ENCODE measurements at regions not wholly inside any gene's neighbourhood (a gene's known extent, or its start where the extent isn't known, plus 50 kb on each side); places are given as distances from the start of the nearest gene placed in this dataset.

DNA sequence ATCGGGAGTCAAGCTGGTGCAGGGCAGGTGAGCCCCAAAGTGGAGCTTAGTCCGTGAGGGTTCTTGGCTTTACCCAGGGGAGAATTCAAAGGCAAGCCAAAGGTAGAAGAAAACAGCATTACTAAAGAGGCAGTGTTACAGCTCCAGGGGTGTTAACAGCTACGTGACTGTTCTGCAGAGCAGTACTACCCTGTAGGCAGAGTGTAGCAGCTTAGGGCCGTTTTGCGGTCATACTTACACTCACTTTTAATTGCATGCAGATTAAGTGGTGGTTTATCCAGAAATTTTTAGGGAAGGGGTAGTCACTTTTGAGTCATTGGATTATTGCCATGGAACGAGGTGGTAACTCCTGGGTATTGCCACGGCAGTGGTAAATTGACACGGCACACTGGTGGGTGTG, 482.2 kb downstream of the SLITRK5 start:
- H3K9me3 ChIP-seq (ENCODE audit: low read depth), result no peaks in the 10 kb centered on the region
- H3K27me3 ChIP-seq, result no peaks in the 10 kb centered on the region
- no peaks in the 10 kb centered on the region for H3K4me1 Mint-ChIP-seq
- no peak overlapping the region for H3K4me3 ChIP-seq
- TF ChIP-seq EZH2phosphoT487 (IDR thresholded peaks at IDR 0.05) (no peak), EZH2 (IDR thresholded peaks at IDR 0.05) (no peak)
- TF ChIP-seq, protein P1, sequence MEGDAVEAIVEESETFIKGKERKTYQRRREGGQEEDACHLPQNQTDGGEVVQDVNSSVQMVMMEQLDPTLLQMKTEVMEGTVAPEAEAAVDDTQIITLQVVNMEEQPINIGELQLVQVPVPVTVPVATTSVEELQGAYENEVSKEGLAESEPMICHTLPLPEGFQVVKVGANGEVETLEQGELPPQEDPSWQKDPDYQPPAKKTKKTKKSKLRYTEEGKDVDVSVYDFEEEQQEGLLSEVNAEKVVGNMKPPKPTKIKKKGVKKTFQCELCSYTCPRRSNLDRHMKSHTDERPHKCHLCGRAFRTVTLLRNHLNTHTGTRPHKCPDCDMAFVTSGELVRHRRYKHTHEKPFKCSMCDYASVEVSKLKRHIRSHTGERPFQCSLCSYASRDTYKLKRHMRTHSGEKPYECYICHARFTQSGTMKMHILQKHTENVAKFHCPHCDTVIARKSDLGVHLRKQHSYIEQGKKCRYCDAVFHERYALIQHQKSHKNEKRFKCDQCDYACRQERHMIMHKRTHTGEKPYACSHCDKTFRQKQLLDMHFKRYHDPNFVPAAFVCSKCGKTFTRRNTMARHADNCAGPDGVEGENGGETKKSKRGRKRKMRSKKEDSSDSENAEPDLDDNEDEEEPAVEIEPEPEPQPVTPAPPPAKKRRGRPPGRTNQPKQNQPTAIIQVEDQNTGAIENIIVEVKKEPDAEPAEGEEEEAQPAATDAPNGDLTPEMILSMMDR (IDR thresholded peaks at IDR 0.05), result no peak
- no peaks in the 10 kb centered on the region for H3K4me1 ChIP-seq
- no peaks in the 10 kb centered on the region for H4K20me1 ChIP-seq (ENCODE audit: low read depth)
- DNase-seq (ENCODE audit: low spot score), result no peak
- no peaks in the 10 kb centered on the region for H3F3A ChIP-seq (ENCODE audit: low read depth)
- H3K27ac Mint-ChIP-seq, result no peak overlapping the region
- no peak overlapping the region for H3K4me2 ChIP-seq
- H3K27me3 Mint-ChIP-seq (ENCODE audit: insufficient read depth, low read depth), result no peaks in the 10 kb centered on the region
- H2AFZ ChIP-seq (replicated peaks), result no peak overlapping the region
- no peaks in the 10 kb centered on the region for H3K36me3 ChIP-seq
- H3K27ac ChIP-seq, result no peak overlapping the region
- H3K9me3 Mint-ChIP-seq, result no peaks in the 10 kb centered on the region
- no peak overlapping the region for H3K9ac ChIP-seq
- no peaks in the 10 kb centered on the region for H3K79me2 ChIP-seq (ENCODE audit: low read depth)
- no peaks in the 10 kb centered on the region for H3K36me3 Mint-ChIP-seq
- no peak overlapping the region for H3K4me3 Mint-ChIP-seq

DNA sequence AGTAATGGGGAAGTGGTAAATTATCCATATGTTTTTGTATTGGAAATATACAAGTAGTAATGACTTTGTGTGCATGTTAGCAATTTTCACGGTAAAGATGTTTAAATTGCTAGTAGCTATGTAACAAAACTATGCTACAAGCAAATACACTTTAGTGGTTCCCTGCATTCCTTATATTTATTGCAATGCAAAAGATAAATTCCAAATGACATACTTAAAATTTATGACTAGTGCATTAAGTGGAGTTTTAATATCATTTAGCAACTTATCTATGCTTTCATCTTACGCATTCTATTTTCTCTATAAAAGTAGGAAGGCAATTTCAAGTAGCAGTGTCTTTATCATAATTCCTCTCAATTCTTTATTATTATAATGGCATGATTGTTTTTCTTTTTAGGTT, 482.8 kb downstream of the SLITRK5 start:
- H3K4me3 ChIP-seq, result no peak overlapping the region
- no peaks in the 10 kb centered on the region for H3K9me3 ChIP-seq (ENCODE audit: low read depth)
- H3K4me3 Mint-ChIP-seq, result no peak overlapping the region
- H3K27me3 Mint-ChIP-seq (ENCODE audit: insufficient read depth, low read depth), result no peaks in the 10 kb centered on the region
- no peak for DNase-seq (ENCODE audit: low spot score)
- no peak overlapping the region for H3K27ac ChIP-seq
- no peak for TF ChIP-seq EZH2 (IDR thresholded peaks at IDR 0.05)
- TF ChIP-seq EZH2phosphoT487 (IDR thresholded peaks at IDR 0.05), result no peak
- TF ChIP-seq, protein P1 (IDR thresholded peaks at IDR 0.05), result no peak
- no peaks in the 10 kb centered on the region for H3K27me3 ChIP-seq
- no peaks in the 10 kb centered on the region for H3K4me1 Mint-ChIP-seq
- no peak overlapping the region for H3K9ac ChIP-seq
- no peaks in the 10 kb centered on the region for H3K36me3 ChIP-seq
- H3K4me2 ChIP-seq, result no peak overlapping the region
- no peaks in the 10 kb centered on the region for H3F3A ChIP-seq (ENCODE audit: low read depth)
- no peak overlapping the region for H2AFZ ChIP-seq (replicated peaks)
- H3K27ac Mint-ChIP-seq, result no peak overlapping the region
- no peaks in the 10 kb centered on the region for H4K20me1 ChIP-seq (ENCODE audit: low read depth)
- H3K9me3 Mint-ChIP-seq, result no peaks in the 10 kb centered on the region
- H3K36me3 Mint-ChIP-seq, result no peaks in the 10 kb centered on the region
- no peaks in the 10 kb centered on the region for H3K4me1 ChIP-seq
- no peaks in the 10 kb centered on the region for H3K79me2 ChIP-seq (ENCODE audit: low read depth)

DNA sequence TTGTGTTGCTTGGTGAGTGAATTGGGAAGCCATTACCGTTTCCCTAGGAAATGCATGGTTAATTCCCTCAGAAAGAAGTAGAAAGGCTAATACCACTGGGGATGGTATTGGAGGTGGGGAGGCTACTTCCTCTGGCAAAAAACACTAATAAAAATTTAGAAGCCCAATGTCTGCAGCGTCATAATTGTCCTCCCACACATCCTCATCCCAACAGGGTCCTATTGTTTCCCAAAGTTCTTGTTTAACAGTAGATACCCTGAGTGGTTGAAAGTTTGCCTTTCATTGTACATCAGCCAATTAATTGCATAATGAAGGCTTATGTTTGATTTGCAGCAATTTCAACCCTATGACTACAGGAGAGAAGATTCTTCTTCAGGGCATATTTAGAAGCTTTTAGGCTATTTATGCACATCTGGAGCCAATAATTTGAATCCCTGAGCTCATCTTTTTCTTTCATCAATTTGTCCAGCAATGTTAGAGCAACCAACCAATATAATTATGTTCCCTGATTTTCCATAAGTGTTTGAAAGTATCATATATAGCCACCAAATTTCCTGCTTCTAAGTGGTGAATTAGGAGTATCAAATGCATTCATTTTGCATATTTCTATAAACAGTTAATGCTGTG, 491.0 kb downstream of the SLITRK5 start:
- Mint-ChIP-seq H3K9me3 (no peaks in the 10 kb centered on the region), H3K27me3 (ENCODE audit: insufficient read depth, low read depth) (no peaks in the 10 kb centered on the region), H3K4me1 (no peaks in the 10 kb centered on the region), H3K4me3 (no peak overlapping the region), H3K27ac (no peak overlapping the region), H3K36me3 (no peaks in the 10 kb centered on the region)
- Histone ChIP-seq H3K4me2 (no peak overlapping the region), H3K79me2 (ENCODE audit: low read depth) (no peaks in the 10 kb centered on the region), H3K36me3 (no peaks in the 10 kb centered on the region), H3K9ac (no peak overlapping the region), H3K27ac (no peak overlapping the region), H3K27me3 (no peaks in the 10 kb centered on the region), H4K20me1 (ENCODE audit: low read depth) (no peaks in the 10 kb centered on the region), H3K9me3 (ENCODE audit: low read depth) (no peaks in the 10 kb centered on the region), H3K4me3 (no peak overlapping the region), H3F3A (ENCODE audit: low read depth) (no peaks in the 10 kb centered on the region), H2AFZ (replicated peaks) (no peak overlapping the region), H3K4me1 (no peaks in the 10 kb centered on the region)
- TF ChIP-seq EZH2 (IDR thresholded peaks at IDR 0.05) (no peak), EZH2phosphoT487 (IDR thresholded peaks at IDR 0.05) (no peak)
- TF ChIP-seq, protein P1 (IDR thresholded peaks at IDR 0.05), result no peak
- no peak for DNase-seq (ENCODE audit: low spot score)

Measured in neural progenitor cell (in vitro differentiated cells).